ENCODE measurements at regions not wholly inside any gene's neighbourhood (a gene's known extent, or its start where the extent isn't known, plus 50 kb on each side); places are given as distances from the start of the nearest gene placed in this dataset.
"Not testable (repeated sequence)": the region's sequence is repeated elsewhere in the genome, so short reads cannot be mapped to it uniquely, and the experiment has no call there.

GRCh38 chr3:140870351-140870750 is 71.3 kb upstream of the SLC25A36 start:
- Mint-ChIP-seq H3K27me3 (ENCODE audit: insufficient read depth) (peaks cover 2% of the 10 kb centered on the region; the same call in 1 of the 2 replicates), H3K9me3 (peaks cover 11% of the 10 kb centered on the region; the same call in 1 of the 2 replicates), H3K4me1 (ENCODE audit: low read depth) (no peaks in the 10 kb centered on the region), H3K4me3 (no peak overlapping the region), H3K36me3 (ENCODE audit: low read depth) (no peaks in the 10 kb centered on the region), H3K27ac (no peak overlapping the region)
- TF ChIP-seq, protein P1, sequence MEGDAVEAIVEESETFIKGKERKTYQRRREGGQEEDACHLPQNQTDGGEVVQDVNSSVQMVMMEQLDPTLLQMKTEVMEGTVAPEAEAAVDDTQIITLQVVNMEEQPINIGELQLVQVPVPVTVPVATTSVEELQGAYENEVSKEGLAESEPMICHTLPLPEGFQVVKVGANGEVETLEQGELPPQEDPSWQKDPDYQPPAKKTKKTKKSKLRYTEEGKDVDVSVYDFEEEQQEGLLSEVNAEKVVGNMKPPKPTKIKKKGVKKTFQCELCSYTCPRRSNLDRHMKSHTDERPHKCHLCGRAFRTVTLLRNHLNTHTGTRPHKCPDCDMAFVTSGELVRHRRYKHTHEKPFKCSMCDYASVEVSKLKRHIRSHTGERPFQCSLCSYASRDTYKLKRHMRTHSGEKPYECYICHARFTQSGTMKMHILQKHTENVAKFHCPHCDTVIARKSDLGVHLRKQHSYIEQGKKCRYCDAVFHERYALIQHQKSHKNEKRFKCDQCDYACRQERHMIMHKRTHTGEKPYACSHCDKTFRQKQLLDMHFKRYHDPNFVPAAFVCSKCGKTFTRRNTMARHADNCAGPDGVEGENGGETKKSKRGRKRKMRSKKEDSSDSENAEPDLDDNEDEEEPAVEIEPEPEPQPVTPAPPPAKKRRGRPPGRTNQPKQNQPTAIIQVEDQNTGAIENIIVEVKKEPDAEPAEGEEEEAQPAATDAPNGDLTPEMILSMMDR (IDR thresholded peaks at IDR 0.05) = no peak
- no peak for DNase-seq

- TF ChIP-seq, protein P1 (IDR thresholded peaks at IDR 0.05) = no peak
- Mint-ChIP-seq H3K27ac (no peak overlapping the region), H3K36me3 (ENCODE audit: low read depth) (no peaks in the 10 kb centered on the region), H3K9me3 (peaks cover 11% of the 10 kb centered on the region; the same call in 1 of the 2 replicates), H3K27me3 (ENCODE audit: insufficient read depth) (peaks cover 2% of the 10 kb centered on the region; the same call in 1 of the 2 replicates), H3K4me3 (no peak overlapping the region), H3K4me1 (ENCODE audit: low read depth) (no peaks in the 10 kb centered on the region)
- no peak for DNase-seq
These were observed 70.6 kb upstream of the SLC25A36 start for GRCh38 chr3:140871022-140871421.

DNA sequence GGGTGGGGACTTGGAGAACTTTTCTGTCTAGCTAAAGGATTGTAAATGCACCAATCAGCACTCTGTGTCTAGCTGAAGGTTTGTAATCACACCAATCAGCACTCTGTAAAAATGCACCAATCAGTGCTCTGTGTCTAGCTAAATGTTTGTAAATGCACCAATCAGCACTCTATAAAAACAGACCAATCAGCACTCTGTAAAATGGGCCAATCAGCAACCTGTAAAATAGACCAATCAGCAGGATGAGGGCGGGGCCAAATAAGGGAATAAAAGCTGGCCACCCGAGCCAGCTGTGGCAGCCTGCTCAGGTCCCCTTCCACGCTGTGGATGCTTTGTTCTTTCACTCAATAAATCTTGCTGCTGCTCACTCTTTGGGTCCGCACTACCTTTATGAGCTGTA is 69.5 kb upstream of the SLC25A36 start:
- H3K36me3 Mint-ChIP-seq (ENCODE audit: low read depth); H3K27ac Mint-ChIP-seq: not testable (repeated sequence)

GRCh38 chr3:140883428-140884040 is 58.1 kb upstream of the SLC25A36 start:
- Mint-ChIP-seq H3K4me3 (no peak overlapping the region), H3K27me3 (ENCODE audit: insufficient read depth) (no peaks in the 10 kb centered on the region), H3K9me3 (peaks cover 11% of the 10 kb centered on the region; the same call in 1 of the 2 replicates), H3K27ac (no peak overlapping the region), H3K36me3 (ENCODE audit: low read depth) (no peaks in the 10 kb centered on the region; the same call in 1 of the 2 replicates), H3K4me1 (ENCODE audit: low read depth) (no peaks in the 10 kb centered on the region)
- DNase-seq = no peak
- TF ChIP-seq, protein P1 (IDR thresholded peaks at IDR 0.05) = no peak

More for the DNA sequence above, 69.5 kb upstream of the SLC25A36 start:
- not testable (repeated sequence) for H3K4me1 Mint-ChIP-seq (ENCODE audit: low read depth); H3K4me3 Mint-ChIP-seq; DNase-seq; H3K27me3 Mint-ChIP-seq (ENCODE audit: insufficient read depth)
- H3K9me3 Mint-ChIP-seq = peaks cover 11% of the 10 kb centered on the region; the same call in 1 of the 2 replicates

DNA sequence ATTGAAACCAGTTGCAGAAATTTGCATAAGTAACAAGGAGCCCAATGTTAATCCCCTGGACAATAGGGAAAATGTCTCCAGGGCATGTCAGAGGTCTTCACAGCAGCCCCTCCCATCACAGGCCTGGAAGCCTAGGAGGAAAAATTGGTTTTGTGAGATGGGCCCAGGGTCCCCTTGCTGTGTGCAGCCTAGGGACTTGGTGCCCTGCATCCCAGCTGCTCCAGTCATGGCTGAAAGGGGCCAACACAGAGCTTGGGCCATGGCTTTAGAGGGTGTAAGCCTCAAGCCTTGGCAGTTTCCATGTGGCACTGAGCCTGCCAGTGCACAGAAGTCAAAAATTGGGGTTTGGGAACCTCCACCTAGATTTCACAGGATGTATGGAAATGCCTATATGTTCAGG is 55.9 kb upstream of the SLC25A36 start:
- H3K27ac Mint-ChIP-seq; H3K4me3 Mint-ChIP-seq; H3K27me3 Mint-ChIP-seq (ENCODE audit: insufficient read depth); DNase-seq; H3K36me3 Mint-ChIP-seq (ENCODE audit: low read depth); H3K9me3 Mint-ChIP-seq; H3K4me1 Mint-ChIP-seq (ENCODE audit: low read depth): not testable (repeated sequence)
